Epidermal melanocyte (primary cell): ENCODE measurements at regions not wholly inside any gene's neighbourhood (a gene's known extent, or its start where the extent isn't known, plus 50 kb on each side); places are given as distances from the start of the nearest gene placed in this dataset.
"Not testable (repeated sequence)": the region's sequence is repeated elsewhere in the genome, so short reads cannot be mapped to it uniquely, and the experiment has no call there.

Experiments used
- DNase-seq: peaks from one replicate; pipeline ENCODE4 v3.0.0; 2011; ENCODE audit warnings: low spot score; ENCODE audit not compliant: insufficient read length

DNA sequence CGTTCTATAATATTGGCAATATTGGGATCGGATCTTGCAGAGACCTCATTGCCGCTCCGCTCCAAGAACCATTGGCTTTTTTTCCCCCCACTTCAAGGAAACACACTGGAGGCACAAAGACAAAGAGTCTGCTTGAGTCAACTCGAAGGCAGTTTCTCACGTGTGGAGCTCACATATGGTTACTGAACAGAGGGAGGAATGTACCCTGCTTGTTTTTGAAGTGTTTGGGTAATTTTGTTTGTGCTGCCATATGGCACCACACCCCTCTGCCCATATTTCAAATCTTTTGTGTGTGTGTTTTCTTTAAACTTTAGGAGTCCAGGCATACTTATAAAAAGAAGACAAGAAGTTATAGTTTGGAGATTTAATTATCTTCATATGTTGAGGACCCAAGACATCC, 595.9 kb downstream of the DTWD2 start:
- DNase-seq = no peak

DNA sequence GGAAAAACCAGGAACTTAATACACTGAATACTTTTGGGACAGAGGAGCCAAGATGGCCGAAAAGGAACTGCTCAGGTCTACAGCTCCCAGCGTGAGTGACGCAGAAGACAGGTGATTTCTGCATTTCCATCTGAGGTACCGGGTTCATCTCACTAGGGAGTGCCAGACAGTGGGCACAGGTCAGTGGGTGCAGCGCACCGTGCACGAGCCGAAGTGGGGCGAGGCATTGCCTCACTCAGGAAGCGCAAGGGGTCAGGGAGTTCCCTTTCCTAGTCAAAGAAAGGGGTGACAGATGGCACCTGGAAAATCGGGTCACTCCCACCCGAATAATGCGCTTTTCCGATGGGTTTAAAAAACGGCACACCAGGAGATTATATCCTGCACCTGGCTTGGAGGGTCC, 605.4 kb downstream of the DTWD2 start:
- DNase-seq = not testable (repeated sequence)

DNA sequence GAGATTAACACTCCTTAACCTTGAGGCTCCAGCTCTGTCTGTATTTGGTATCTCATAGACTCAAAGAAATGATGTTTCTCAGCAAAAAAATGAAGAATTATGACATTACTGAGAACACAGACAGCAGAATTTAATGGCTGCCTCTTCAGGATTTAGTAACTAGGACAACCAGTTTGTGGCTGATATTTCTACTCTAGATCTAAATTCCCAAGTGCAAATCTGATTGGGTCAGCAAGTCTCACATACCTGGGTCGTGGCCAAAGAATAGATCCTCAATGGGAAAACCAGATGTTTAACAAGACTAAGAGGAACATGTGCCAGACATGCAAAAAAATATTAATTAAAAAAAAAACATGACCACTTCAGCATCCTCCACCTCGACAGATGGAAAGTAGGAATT, 608.9 kb downstream of the DTWD2 start:
- DNase-seq = no peak

DNA sequence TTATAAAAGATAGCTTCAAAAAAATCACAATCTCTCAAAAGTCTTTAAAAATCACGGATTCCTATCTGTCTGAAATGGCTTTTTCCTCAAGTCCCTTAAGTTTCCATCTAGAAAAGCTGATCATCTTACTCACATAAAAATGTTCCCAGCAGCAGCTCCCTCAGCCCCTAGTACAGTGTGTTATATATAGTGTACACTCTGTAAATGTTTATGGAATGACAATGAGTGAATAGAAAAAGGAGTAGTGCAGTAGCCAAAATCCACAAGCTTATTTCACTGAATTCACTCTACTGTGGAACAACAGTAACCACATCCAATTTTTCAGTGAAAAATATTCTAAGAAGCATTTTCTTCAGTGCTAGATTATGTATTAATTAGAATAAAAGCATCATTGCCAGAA, 609.4 kb downstream of the DTWD2 start:
- no peak for DNase-seq

DNA sequence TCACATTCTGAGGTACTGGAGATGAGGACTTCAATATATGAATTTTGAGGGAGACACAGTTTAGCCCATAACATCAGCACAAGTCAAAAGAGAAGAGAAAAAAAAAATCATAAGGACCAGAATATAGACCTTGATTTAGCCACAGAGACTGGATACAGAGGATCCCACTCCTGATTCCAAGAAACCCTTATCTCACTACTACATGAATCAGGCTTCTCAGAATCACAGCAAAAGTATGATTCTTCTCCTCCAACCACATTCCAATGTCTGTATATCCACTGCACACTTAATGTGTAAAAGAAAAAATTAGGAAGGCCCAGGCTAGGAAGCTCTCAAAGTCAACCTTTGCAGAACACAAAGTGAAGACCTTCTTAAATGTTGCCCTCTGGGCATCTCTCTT, 610.9 kb downstream of the DTWD2 start:
- DNase-seq = no peak

DNA sequence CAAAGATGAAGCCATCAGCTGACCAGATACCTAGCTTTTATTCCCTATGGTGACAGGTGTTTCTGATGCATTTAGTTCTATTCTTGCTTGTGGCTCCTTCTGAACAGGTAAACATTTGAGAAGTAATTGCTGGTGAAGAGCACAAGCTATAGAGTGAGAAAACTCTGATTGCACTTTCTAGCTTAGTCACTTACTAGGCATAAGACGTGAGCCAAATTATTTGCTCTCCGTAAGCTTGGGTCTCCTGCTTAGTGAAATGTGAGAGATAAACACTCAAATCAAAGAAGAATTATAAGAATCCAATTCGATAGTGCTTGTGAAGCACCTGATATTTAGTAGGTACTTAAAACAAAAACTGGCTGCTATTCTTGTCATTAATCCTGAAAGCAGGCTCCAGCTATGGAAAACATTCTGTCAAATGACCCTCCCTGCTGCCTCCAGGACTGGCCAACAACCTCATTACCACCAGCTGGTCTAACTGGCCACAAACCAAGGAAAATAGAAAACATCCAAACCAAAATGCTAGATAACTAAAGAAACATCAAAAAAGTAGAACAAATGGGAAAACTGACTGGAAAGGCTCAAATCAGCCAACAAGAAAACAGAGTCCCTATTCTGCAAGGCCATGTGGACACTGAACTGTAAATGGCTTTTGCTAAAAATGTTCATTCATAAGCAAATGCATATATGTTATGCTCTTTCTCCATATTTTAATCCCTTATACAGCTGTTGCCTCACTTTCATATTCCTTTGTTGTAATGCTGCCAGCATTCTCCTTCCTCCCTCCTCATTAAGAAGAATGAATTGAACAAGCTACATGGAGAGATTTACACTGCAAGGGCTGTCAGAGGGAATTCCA, 616.1 kb downstream of the DTWD2 start:
- no peak for DNase-seq

DNA sequence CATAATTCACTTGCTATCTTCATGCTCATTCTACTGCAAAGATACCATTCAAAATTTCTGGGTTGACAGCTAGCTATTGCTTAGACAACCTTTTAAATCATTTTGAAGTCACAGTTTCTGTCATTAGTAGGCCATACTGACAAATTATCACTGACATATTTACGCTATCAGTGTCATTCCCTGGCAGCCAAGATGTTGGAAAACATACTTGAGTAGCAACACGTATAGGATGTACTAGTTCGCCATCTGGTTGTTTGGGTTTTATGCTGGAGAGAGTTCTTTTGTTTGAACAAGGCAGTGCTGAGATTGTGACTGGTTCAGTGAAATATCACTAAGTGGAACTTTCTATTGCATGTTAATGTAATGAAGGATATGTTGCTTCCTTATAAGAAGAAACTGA, 621.9 kb downstream of the DTWD2 start:
- DNase-seq = no peak

DNA sequence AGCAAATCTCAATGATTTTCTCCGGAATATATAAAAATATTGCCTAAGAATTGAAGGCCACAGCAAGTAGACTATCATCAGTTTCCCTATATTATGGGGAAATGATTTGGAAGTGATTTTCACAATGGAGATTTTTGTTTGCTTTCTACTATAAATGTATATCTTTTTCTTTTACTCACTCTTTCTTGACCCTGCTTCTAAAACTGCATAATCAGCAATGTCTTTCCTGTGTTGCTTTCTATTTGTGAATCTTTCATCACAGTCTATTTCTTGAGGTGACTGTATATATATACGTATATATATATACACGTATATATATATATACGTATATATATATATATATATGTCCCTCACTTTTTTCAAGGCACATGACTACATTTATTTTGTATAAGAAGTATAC, 622.6 kb downstream of the DTWD2 start:
- no peak for DNase-seq

DNA sequence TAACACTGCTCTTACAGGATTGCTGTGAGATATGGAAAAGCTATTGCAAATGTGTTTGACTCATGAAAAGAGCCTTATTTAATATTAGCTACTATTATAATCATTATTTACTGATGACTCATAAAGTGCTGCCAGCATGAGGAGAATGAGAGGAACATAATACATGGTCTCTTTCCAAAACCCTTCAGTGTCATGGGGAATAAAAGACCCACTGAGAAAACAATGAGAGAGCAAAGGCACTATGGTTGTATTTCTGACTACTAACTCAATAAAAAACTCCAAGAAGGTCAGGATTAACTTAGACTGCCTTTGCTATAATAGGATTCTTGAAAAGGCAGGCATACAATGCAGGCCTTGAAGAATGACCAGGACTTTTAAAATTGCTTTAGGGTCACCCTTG, 633.5 kb downstream of the DTWD2 start:
- no peak for DNase-seq

DNA sequence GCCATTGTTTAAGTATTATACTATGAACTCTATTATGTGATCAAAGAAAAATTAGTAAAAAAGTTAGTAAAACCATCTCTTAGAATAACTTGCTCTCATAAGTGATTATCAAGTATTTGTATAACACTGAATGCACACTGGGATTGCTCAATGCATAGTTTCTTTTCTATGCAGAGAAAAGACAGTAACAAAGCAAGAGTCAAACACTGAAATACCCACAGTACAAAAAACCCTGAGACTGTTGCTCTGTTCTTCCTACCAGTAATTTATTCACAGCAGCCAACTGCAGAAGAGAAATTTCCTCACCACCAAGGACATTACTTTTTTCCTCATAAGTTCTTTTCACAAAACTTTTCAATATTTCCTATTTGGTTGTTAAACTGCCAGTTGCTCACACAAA, 634.4 kb downstream of the DTWD2 start:
- DNase-seq = no peak

DNA sequence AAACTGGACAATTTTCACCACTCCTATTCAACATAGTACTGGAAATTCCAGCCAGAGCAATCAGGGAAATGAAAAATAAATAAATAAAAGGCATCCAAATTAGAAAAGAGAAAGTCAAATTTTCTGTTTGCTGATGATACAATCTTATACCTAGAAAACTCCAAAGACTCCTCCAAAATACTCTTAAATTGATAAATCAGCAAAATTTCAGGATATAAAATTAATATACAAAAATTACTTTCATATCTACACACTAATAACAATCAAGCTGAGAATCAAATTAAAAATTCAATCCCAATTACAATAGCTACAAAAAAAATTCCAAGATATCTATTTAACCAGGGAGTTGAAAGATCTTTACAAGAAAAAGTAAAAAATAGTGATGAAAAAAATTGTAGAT, 651.9 kb downstream of the DTWD2 start:
- DNase-seq = no peak

DNA sequence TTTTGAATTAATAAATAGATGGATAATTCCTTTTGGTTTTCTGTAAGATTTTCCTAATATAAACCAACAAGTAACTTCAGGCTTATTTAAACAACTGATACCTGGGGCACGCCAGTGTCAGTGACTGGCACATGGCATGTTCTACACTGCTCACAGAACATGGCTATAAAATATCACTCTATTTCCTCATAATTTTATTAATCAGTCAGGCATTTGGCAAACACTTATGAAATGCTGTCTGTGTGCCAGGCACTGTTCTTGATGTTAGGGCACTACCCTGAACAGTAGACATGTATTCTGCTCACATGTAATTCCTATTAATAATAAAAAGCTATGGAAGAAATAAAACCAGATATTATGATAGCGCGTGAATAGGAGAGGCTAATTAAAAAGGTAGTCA, 661.0 kb downstream of the DTWD2 start:
- no peak for DNase-seq

DNA sequence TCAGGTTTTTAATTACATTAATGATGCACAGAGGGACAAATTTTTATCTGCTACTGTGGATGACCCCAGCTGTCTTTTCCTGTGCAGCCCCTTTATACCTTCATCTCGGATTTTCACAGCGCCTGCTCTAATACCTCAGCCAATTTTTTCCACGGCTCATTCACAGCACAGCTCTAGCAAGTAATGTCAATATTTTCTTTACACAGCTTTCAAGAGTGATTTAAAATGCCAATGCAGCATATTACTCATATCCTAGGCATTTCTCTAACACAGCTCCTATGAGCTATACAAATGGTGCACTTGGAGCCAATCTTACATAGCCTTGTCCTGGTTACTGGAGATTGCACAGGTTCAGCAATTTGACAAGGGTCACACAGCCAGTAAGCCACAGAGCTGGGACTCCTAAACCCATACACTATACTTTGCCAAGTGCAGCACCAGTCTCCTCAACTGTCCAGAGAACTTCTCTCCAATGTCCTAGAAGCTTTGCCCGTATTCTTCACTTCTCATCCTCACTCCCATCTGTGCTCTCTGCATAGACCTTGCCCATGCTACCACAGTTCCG, 661.8 kb downstream of the DTWD2 start:
- DNase-seq = no peak

DNA sequence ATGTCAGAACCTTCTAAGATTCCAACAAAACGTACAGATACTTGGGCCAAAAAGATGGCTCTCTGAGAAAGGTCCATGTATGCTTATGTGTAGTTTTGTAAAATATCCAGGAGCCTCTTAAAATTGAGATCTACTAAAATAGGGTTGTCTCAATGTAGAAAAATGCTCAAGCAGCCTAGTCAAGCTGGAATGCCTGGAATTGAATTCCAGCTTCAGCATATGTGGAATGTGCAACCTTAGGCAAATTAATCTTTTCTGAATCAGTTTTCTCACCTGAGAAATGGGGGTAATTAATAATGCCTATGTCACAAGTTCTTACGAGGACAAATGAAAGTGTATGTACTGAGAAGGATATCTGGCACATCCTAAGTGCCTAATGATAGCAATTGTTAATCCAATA, 662.4 kb downstream of the DTWD2 start:
- no peak for DNase-seq

DNA sequence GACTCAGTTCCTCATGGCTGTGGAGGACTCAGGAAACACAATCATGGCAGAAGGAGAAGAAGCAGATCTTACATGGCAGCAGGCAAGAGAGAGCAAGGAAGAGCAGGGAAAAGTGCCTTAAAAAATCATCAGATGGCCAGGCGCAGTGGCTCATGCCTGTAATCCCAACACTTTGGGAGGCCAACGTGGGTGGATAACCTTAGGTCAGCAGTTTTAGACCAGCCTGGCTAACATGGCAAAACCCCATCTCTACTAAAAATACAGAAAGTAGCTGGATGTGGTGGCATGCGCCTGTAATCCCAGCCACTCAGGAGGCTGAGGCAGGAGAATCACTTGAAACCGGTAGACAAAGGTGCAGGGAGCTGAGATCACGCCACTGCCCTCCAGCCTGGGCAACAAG, 664.6 kb downstream of the DTWD2 start:
- DNase-seq = not testable (repeated sequence)

DNA sequence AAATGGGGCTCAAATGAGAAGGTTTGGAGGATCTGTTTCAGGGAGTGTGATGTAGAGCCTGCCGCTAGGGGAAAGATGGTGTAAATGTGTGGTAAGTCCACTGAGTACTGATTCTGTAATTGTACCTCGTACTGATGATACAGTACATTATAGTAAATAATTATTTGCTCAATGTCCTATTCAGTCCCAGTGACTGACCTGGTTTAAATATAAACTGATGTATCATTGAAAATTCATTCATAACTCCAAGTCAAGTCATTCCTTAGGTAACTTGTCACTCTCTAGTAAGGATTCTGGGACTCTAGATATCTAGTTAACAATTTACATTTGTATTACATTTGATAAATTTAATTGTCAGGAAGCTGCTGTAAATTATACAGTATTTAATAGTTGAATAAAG, 667.3 kb downstream of the DTWD2 start:
- no peak for DNase-seq

DNA sequence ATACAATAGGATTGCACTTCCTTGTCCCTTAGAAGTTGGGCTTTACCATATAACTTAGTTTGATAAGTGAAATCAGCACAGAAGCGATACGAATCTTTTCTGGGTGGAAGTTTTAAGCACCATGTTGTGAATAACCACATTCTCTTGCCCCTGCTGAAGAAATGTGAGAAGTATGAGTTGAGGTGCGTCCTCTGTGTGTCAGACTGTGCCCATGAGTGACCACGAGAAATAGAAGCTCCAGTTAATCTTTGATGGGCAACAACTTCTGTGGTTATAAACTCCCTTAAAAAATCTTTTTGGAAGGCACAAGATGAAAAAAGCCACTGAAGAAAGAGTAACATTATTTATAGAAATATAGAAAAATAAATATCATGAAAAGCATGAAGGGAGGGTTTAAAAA, 668.2 kb downstream of the DTWD2 start:
- no peak for DNase-seq

DNA sequence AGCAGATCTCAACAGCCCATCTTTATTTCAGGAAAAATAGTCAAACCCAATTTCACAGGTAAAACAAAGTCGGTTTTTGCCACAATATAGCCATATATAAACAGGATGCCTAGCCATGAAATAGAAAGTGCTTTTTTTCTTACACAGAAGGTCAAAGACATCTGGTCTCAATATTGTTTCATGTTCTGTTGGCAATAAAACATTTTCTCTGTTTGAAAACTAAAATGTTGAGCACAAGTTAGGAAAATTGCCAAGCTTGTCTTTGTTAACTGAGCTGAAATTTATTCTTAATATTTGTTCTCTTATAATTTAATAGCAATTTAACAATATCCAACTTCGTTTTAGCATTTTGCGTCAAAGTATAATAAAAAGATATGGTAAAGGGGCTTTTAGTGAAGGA, 673.4 kb downstream of the DTWD2 start:
- DNase-seq = no peak

DNA sequence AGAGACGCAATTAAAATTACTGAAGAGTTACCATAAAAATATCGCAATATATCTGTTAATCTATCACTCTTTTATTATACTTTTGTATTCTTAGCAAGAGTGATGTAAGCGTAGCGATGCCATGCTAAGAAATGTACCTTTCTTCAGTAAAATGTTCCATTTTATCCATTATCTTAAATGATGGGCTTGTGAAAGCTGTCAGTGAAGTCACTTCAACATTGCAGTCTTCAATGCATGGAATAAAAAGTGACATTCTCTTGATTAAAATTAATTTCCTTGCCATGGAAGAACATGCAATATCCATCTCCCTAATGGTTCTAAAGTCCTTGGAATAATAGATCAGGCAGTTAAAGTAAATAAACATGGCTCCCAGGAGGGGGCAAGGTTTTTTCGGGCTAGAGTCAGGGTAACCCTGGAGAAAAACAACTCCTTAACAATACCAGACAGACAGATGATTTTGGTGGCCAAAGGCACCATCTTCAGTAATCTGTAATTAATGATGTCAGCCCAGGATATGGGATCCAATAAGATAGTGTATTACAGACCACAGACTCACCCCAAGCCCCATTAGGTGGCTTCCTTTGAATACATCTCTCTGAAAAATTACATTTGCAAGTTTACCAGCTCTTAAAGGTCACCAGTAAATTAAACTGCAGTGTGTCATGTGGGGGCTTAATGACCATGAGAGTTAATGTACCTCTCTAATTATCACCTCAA, 677.1 kb downstream of the DTWD2 start:
- DNase-seq = no peak

DNA sequence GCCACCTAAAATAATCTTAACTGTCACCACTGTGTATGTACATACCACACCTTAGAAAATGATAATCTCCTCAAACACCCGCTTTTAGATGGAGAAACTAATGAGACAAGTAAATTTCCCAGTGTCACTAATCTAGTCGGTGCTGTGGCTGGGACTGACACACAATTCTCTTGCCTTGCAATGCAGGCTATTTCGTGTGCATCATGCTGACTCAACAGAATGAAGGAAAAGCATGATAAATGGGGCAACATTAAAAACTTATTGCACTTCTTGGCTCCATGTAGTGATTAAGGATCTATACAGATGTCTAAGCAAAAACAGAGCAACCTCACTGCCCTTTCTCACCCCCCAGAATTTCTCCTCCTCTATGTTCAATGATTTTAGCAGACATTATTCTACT, 677.9 kb downstream of the DTWD2 start:
- no peak for DNase-seq

DNA sequence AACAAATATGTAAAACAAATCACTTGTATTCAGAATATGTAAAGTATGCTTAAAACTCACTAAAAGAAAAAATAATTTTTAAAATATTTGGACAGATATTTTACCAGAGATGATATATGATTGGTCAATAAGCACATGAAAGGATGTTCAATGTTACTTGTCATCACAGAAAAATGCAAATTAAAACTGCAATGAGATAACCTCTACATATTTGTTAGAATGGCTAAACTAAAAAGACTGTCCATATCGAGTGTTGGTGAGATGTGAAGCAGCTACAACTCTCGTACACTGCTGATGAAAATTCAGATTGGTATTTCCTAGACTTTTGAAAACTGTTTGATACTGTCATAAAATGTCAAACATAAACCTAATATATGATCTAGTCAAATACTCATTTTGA, 685.1 kb downstream of the DTWD2 start:
- no peak for DNase-seq

DNA sequence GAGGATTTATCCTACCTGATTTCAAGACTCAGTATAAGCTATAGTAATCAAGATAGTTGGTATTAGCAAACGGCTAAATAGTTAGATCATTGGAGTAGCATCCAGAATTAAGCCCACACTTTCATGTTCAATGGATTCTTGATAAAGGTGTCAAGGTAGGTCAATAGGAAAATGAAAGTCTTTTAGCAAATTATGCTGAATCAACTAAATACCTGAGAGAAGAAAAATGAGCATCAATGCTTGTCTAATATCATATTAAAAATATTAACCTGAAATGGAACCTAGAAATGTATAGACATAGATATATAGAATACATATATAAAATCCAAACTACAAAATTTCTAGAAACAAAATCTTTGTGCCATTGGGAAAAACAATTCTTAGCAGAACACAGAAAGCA, 685.6 kb downstream of the DTWD2 start:
- no peak for DNase-seq

DNA sequence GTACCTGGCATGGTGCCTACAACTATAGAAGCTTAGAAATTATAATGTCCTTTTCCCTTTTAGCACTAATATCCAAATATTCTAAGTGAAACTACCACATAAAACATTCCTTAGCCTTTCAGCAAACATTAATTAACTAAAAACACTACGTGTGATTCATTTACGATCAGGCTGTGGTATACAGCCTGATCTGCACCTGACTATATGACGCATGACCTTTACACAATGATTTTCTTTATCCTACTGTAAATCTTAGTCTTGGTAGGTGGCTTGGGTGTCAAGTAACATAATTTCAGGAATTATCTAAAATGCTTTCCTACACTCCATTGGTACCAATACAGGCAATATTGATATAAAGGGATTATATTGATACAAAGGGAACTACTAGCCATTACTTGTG, 686.7 kb downstream of the DTWD2 start:
- DNase-seq = no peak
